ENCODE measurements at regions not wholly inside any gene's neighbourhood (a gene's known extent, or its start where the extent isn't known, plus 50 kb on each side); places are given as distances from the start of the nearest gene placed in this dataset.

DNA sequence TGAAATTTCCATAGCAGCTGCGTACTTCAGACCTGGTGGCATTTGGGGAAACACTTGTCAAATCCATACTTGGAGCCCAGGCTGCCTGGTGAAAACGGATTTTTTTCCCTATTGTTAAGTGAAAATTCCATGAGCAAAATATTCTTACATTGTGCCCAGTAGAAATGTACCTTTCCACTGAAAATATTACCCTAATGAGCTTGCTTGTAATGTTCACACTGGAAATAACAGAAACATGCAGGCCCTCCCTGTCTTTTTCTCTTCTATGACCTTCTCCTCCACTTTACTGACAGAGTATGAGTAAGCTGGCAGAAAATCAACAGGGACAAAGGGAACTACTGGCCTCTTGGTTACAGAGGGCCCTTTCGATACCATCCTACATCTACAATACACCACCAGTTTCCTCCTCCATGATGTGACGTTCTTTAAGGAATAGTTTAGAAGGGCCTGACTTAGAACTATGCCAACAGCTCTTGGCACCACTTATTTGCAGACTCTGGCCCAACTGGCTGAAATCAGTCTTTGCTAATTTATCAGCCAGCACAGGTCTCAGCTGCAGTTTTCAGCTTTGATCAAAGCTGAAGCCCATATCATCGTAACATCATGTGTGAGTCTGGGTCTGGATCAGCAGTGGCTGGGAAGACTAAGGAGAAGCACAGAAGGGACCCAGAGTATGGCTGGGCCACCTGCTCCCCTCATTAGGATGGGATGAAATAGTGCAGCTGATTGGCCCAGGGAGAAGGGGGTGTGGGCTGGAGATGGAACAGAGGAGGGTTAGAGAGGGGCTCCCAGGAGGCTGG is 272.2 kb upstream of the ID2 start:
- no peak for DNase-seq

DNA sequence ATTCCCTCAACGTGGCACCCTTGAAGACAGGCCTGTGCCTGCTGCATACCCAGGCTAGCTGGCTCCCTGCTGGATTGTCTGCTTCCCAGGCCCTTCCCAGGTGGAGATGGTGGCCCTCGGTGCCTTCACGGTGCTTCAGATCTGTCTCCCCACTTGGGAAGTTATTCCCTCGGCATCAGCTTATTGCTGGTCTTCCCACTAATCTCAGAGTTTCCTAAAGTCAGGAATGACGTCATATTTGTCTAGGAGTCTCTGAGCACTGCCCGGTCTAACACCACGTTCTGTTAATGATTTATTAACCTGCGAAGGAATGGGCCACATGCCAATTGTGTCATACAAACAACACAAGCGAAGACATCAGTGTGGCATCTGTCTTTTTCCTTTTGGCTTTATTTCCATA is 269.8 kb upstream of the ID2 start:
- no peak for DNase-seq

DNA sequence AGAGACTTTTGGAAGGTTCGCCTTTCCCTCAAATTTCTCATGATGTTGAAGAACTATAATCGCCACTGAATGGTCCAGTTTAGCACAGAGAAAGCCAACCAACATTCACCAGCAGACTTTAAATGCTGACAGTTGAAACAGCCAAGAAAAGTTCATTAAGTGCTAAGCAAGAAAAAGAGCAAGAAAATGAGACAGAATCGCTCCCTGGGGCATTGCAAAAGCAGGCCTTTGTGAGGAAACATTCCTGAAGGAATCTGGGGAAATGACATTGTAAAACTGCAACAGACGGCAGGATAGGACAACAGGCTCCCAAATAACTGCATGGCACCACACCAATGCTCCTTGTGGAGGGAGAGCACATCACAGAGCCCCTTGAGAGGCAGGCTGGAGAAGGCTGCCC is 269.3 kb upstream of the ID2 start:
- no peak for DNase-seq

DNA sequence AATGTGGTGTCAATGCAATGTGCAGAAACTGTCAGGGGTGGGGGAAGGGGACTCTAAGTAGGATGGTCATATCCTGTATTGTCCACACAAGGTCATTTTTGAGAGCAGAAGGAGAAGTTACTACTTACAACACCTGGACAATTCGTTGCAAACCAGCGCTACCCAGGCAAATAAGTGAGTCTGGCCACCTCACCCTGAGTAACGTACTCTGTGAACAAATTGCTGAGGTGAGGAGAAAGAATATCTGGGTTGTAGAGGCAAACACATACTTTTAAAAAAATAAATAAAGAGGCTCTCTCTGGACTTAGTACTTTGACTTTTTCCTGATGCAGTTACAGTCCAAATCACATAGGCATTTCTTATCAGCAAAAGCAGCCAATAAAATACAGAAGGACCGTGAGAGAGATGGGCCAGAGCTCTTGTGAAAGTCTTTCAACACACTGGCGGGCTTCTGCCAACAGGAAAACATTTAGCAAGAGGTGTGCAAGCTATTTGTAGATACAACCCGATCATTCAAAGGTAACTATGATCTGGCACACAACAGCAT is 268.2 kb upstream of the ID2 start:
- no peak for DNase-seq

DNA sequence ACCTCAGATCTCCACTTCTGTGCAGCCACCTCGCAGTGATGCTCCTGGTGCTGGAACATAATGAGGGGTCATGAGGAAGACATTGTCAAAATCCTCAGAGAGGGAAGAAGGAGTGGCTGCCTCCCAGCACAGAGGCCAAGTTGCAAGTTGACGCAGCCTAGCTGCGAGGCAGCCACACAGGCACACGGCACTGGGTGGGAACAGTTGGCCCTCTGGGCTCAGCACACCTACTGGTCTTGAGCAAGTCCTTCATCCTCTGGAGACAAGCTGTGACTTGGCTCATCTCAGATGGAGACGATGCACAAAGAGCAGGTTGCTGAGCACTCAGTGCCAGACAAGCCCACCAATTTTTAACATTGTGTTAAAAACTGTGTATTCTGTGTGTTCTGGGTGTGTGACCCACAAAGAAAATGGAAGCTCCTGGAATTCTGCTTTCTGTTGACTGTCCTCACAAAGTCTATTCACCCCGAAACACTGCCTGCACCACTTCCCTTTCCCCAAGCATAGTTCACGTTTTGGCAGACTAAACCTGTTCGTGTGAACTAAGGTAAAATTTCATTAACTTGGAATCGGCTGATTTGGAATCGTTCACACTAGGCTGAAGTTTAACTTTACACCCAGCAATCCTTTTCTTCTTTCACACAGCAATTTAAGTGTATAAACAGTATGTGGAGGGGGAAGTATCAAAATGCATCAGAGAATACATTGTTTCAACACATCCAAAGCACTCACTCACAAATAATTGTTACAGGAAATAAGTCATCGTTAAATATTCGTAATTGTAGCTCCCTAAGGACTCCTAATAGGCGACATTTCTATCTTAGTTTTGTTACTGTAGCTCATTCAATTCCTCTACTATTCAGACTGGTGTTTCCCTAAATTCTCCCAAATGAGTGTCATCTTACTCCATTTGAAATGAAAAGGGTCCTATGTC is 266.6 kb upstream of the ID2 start:
- DNase-seq: no peak

DNA sequence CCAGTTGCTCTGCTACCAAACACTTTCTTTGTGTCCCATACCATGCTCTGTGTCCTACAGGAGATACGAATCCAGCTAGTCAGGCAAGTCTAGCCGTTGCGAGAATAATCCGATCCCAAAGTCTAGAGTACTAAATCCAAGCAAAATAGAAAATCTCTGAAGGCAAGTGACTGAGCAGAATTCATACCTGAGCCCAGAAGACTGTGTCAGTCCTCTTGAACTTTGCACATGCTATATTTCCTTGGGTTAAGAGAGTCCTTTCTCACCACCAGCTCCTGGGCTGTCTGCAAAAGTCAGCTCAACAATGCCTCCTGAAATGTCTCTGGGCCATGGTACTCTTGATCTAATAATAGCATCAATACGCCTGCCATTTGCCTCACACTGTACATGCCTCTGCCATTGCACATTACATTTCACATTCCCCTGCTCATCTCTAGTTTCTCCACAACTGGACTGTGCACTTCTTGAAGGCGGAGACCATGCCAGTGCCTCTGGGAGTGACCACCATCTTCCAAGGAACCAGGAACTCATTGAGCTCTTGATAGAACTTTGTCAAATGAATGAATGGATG is 265.8 kb upstream of the ID2 start:
- DNase-seq: no peak

DNA sequence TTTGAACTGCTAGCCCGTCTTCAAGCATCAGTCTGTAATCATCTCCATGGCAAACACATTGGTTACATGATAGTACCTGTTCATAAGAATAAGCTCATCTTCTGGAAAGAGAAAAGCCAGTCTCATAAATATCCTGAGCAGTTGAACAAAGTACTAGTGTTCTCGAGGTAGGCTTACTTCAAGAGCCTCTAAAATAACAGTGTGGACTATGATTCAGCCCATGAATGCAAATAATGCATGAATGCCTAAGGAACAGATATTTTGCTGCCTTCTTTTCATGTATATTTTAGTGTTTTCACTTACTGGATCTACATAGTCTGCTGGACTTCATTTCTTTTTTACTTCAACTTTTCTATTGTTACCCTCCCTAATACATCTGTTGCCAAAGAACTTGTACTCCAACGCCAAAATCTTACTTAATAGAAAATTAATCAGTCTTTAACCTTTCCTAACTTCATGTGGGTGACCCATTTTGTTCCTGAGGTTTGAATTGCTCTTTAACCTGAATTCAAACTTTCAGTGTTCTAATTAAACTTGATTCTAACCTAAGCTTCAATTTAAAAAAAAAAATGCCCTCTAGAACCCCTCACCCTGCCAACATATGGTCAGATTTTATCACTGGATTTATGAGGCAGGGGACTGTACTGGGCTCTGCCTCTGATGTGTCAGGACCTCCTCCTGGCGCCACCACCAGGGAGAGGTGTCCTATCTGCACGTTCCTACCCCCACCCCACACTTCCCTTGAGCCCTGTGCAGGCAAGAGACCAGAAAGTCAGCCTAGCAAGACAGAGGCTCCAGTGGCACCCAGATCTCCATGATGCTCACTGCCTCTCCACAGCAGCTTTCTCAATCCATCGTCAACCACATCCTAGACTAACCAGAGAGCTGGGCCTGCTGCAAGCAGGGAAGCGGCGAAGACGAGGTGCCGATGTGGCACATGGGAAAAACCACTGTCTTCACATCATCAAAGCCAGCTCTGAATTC is 264.7 kb upstream of the ID2 start:
- no peak for DNase-seq

DNA sequence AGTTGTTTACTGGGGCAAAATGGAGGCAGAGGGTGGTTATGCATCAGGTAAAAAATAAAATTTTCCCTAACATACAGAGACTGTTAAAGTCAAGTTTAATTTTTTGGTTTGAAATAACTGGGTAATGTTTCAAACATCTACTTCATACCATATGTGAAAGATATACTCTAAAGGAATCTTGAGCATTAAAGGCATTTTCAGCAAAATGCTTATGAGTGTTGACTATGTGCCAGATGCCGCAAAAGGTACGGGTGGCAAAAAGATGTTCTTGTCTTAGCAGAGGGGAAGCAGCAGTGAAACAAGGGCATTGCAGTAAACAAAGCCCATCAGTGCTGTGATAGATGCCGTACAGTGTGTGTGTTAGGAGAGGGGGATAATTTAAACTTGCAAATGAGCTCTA is 263.1 kb upstream of the ID2 start:
- DNase-seq: no peak

DNA sequence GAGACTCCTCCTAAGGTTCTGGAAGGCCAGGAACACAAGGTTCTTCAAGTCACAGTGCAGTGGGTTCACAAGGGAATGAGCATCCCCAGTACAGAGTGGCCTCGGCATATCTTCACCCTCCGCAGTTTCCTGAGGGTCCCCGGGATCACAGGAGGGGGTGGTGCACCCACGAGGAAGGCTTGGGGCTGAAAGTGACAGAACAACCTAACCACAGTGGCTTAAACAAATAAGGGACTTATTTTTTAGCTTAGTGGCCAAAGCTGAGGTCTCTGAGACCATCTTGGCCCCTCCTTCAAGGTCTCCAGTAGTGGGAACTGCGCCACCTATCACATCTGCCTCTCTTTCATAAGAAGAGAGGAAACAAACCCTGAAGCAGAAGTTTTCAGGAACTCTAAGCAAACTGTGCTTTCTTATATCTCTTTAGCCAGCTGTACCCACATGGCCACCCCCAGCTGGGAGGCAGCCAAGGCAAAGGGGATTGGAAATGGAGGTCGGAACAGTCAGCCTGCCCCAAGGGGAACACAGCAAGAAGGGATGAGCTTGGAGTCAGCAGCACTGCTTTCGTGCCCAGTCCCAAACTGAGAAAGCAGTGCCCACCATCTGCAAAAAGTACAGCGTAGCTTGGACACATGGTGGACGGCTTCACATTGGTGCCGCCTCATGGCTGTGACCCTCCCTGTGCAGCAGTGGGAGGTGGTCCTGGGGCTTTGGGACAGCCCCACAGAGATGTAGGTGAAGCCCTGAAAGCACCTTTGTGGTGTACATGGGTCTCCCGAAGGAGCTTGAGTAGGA is 260.0 kb upstream of the ID2 start:
- no peak for DNase-seq

DNA sequence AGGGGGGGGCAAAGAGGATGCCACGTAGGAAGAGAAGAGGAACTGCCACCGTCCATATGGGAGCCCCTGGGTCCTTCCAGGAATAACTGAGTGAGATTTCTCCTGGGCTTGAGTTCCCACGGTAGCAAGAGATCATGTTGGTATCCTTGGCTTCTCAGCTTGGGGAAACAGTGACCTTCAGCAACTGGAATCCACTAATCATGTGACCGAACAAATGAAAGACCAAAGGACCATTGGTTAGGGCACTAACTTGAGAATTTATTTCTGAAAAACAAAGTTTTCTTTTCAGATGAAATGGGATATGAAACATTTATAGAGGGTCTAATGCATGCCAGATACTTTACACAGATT is 259.4 kb upstream of the ID2 start:
- no peak for DNase-seq

DNA sequence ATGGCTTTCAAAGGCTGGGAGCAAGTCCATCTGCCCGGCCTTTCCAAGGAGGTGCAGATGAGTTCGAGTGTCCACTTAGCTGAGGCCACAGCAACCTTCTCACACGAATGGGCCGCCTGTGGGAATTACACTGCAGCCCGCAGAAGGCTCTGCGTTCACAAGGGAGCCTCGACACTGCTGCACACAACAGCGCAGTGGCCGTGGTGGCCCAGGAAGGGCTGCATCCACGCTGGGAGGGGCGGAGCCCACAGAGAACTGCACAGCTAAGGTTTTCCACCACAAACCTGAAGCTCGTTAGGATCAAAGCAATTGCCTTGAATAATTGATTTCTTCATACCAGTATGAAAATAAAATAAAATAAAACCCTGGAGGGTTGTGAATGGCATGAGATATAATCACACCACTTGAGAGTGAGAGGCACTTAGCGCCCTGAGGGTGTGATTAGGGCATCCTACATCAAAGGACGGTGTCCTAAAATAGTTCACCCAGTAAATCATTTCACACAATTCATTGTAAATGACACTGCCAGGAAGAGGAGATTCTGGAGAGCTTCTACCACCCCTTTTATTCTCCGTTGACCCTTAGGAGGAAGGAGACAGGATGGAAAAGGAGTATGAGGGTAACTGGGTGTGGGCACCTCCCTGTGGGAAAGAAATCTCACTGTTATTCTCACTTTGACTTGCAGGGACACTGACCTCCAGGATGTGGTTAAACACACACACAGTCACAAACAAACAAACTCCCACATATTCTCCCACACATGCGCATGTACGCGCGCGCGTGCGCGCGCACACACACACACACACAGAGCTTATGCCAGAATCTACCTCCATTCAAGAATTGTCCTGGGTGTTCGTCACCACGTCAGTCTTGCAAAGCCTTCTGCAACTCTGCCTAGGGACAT is 256.6 kb upstream of the ID2 start:
- DNase-seq: no peak

DNA sequence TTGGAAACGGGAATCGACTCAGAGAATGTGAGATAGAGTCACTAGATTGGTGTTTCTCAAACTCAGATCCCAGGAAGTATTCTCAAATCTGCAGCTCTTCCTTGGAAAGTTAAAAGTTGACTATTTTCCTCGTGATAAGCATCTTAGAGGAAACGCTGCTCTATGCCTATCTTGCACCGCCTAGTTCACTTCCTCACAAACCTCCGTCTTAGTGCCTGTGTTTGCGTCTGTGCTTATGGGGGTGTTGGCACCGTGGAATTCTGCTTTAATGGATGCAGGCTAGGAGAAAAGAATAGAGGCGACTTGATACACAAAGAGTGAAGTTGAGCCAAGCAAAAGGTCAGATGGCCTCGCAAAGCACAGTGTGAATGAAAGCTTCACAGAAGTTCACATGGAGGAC is 255.3 kb upstream of the ID2 start:
- no peak for DNase-seq

DNA sequence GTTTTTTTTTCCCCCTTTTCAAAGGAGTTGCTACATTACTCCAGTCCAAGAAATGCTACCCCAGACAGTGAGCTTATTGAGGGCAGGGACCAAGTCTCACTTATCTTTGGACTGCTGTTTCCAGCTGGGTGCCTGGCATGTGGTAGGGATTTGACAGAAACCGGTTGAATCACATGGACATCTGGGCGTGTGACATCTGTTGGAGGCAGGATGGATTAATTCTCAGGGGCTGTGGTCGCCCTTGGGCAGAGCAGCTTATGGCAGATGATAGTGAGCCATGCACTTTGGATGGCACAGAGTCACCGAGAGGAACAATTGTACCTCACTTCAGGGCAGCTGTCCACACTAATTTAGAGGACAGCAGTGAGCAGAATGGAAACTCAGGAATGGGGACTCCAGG is 254.6 kb upstream of the ID2 start:
- DNase-seq: no peak

DNA sequence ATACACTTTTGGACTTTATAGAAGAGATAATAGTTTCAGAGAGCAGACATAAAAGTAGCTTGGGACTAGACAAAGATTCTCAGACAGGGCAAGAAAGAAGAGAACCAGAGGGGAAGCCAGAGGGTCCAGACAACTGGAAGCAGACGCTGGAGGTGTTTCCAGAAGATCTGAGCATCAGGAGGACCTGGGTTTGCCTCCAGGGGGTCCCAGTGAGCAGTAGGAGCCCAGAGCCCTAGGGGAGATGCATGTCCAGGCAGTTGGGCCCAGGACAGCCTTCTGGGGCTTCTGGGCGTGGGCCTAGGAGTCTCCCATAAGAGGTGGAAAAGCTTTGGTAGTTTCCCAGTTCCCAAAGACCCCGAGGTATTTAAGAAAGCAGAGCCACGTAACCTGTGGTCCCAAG is 251.2 kb upstream of the ID2 start:
- DNase-seq: no peak

DNA sequence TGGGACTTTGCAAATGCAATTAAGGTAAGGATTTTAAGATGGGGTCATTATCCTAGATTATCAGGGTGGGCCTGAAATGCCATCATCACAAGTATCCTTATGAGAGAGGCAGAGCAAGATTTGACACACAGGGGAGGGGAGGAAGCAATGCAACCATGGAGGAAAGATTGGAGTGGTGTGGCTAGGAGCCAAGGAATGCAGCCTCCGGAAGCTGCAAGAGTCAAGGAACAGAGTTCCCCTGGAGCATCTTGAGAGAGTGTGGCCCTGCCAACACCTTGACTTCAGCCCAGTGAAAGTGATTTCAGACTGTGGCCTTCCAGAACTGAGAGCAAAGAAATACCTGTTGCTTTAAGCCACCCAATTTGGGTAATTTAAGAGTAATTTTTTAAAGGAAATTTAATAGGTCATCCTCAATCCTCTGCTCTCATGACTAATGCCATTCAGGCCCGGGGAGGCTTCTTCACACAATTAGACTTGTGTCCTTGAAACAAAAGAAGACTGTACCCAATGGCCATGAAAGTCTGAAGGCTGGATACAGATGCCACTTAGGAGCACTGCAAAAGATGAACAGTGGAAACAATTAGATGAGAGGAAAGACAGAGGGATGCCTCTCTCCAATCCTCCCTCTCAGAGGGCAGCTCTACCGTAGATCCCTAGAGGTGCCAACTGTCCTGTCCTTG is 250.3 kb upstream of the ID2 start:
- no peak for DNase-seq

DNA sequence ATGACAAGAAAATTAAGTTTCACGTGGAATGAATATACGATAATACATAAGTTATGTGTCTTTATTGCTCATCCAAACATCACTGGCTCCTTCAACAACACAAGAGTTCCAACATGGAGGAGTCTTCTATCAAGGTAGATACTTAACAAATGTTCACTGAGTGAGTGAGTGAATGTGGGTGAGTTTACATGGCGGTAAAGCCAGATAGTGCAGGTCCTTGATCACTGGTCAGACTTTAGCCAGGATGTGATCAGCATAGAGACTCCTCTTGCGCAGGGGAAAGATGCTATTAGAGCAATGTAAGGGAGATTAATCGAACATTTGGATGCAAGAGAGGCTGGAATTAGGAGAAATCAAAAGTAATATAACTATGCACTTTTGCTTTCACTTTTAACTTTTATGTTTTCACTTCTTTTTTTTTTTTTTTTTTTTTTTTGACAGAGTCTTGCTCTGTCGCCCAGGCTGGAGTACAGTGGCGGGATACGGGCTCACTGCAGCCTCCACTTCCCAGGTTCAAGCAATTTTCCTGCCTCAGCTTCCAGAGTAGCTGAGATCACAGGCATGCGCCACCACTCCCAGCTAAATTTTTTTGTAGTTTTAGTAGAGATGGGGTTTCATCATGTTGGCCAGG is 249.0 kb upstream of the ID2 start:
- DNase-seq: no peak

DNA sequence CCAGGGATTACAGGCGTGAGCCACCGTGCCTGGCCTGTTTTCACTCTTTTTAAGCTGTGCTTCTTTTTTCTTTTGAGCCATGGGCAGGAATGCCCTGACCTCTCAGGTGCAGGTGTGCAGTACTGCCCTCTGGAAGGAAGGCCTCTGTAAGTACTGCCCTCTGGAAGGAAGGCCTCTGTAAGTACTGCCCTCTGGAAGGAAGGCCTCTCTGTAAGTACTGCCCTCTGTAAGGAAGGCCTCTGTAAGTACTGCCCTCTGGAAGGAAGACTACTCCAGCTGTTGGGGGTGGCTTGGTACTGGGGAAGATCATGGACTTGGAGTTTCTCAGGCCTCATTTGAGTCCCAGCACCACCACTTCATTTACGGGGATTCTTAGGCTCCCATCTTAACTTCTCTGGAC is 248.5 kb upstream of the ID2 start:
- DNase-seq: no peak

DNA sequence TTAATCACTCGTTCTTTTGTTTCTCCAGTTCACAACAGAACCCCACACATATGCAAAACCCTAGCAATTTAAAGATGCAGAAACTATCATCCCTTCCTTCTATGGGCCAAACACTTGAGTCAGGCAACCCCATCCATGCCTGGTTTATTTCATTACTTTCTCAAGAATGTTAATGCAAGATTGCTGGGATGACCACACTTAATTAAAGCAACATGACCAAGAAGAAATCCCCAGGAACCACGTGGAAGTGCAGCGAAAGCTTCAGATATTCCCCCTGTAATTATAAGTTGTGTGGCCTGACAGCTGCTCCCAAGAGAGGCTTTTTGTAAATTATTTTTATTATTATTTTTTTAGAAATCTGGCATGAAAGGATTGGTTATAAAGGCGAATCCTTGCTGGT is 246.2 kb upstream of the ID2 start:
- no peak for DNase-seq

DNA sequence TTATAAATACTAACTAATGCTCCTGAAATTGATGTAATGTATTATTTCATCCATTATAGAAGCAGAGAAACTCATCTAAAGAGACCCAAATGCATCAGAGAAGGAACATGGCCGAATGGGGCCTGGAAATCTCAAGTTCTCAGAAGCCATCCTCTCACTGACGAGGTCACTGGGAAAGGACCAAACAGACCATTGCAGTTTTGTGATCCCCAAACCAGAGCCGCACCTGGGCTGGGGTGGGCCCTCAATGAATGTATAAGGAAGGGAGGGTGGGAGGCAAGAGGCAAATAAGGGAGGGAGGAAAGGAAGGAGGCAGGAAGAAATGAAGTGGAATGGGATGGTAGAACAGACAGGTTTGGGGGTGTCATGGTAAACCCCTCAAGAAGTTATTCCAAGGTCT is 245.3 kb upstream of the ID2 start:
- DNase-seq: no peak
